ENCODE measurements at regions not wholly inside any gene's neighbourhood (a gene's known extent, or its start where the extent isn't known, plus 50 kb on each side); places are given as distances from the start of the nearest gene placed in this dataset.

- DNase-seq (no peak), ATAC-seq (no peak)
- intact Hi-C loops (cut with micrococcal nuclease) = no loop called here
- no TSS peak for BruUV-seq (replicated peaks)
- no peak overlapping the region for H3K4me3 ChIP-seq (ENCODE audit: low read length)
- no peaks in the 10 kb centered on the region for H3K27me3 ChIP-seq (ENCODE audit: low read length)
- H3K4me2 ChIP-seq (ENCODE audit: low read length) = no peak overlapping the region
- H3K36me3 ChIP-seq (ENCODE audit: low read depth, low read length) = no peaks in the 10 kb centered on the region
- POLR2A ChIA-PET (ENCODE audit: unreplicated experiment) = no interaction called here
- H3K9me3 ChIP-seq (ENCODE audit: low read length) = no peaks in the 10 kb centered on the region
- no peak overlapping the region for H3K9ac ChIP-seq (ENCODE audit: low read length)
- no peak overlapping the region for H3K27ac ChIP-seq (ENCODE audit: low read length)
- TF ChIP-seq EZH2phosphoT487 (IDR thresholded peaks at IDR 0.05; ENCODE audit: borderline replicate concordance, low read length) (no peak), EZH2 (IDR thresholded peaks at IDR 0.05; ENCODE audit: low read length, unreplicated experiment) (no peak)
- TF ChIP-seq, protein P1, sequence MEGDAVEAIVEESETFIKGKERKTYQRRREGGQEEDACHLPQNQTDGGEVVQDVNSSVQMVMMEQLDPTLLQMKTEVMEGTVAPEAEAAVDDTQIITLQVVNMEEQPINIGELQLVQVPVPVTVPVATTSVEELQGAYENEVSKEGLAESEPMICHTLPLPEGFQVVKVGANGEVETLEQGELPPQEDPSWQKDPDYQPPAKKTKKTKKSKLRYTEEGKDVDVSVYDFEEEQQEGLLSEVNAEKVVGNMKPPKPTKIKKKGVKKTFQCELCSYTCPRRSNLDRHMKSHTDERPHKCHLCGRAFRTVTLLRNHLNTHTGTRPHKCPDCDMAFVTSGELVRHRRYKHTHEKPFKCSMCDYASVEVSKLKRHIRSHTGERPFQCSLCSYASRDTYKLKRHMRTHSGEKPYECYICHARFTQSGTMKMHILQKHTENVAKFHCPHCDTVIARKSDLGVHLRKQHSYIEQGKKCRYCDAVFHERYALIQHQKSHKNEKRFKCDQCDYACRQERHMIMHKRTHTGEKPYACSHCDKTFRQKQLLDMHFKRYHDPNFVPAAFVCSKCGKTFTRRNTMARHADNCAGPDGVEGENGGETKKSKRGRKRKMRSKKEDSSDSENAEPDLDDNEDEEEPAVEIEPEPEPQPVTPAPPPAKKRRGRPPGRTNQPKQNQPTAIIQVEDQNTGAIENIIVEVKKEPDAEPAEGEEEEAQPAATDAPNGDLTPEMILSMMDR (conservative IDR thresholded peaks at IDR 0.05; ENCODE audit: low read depth, low read length) = no peak
- H3K79me2 ChIP-seq (ENCODE audit: low read length) = no peaks in the 10 kb centered on the region
- no peaks in the 10 kb centered on the region for H4K20me1 ChIP-seq (ENCODE audit: low read length)
- H3F3A ChIP-seq (ENCODE audit: low read length, unreplicated experiment) = no peaks in the 10 kb centered on the region
- no peaks in the 10 kb centered on the region; the same call in 1 of the 2 replicates for H3K4me1 ChIP-seq (ENCODE audit: insufficient read depth, low read length)
- CTCF ChIA-PET = no interaction called here
- no peak overlapping the region for H2AFZ ChIP-seq (ENCODE audit: low read length)
- no peaks in the 10 kb centered on the region for H3K9me2 ChIP-seq (replicated peaks; ENCODE audit: low read length)
Measured at GRCh38 chr6:43934803-43935602, 165.0 kb downstream of the VEGFA start.

GRCh38 chr6:43934183-43934802, 164.3 kb downstream of the VEGFA start:
- intact Hi-C loops (cut with micrococcal nuclease) = no loop called here
- no peaks in the 10 kb centered on the region for H3K9me2 ChIP-seq (replicated peaks; ENCODE audit: low read length)
- no peak overlapping the region for H3K27ac ChIP-seq (ENCODE audit: low read length)
- no peak overlapping the region for H3K4me3 ChIP-seq (ENCODE audit: low read length)
- ATAC-seq (no peak), DNase-seq (no peak)
- POLR2A ChIA-PET (ENCODE audit: unreplicated experiment) = no interaction called here
- H3K9ac ChIP-seq (ENCODE audit: low read length) = no peak overlapping the region
- no peaks in the 10 kb centered on the region for H3K27me3 ChIP-seq (ENCODE audit: low read length)
- no peaks in the 10 kb centered on the region; the same call in 1 of the 2 replicates for H3K4me1 ChIP-seq (ENCODE audit: insufficient read depth, low read length)
- TF ChIP-seq EZH2phosphoT487 (IDR thresholded peaks at IDR 0.05; ENCODE audit: borderline replicate concordance, low read length) = no peak
- TF ChIP-seq, protein P1 (conservative IDR thresholded peaks at IDR 0.05; ENCODE audit: low read depth, low read length) = no peak
- BruUV-seq (replicated peaks) = no TSS peak
- CTCF ChIA-PET = interaction anchor here (0.7 kb wide), 1 partner anchor 10 kb away, joined by 3 read pairs; no protein-coding TSS in a partner anchor
- no peaks in the 10 kb centered on the region for H4K20me1 ChIP-seq (ENCODE audit: low read length)
- H3K36me3 ChIP-seq (ENCODE audit: low read depth, low read length) = no peaks in the 10 kb centered on the region
- H3F3A ChIP-seq (ENCODE audit: low read length, unreplicated experiment) = no peaks in the 10 kb centered on the region
- H3K9me3 ChIP-seq (ENCODE audit: low read length) = no peaks in the 10 kb centered on the region
- no peak overlapping the region for H3K4me2 ChIP-seq (ENCODE audit: low read length)
- no peak overlapping the region for H2AFZ ChIP-seq (ENCODE audit: low read length)
- H3K79me2 ChIP-seq (ENCODE audit: low read length) = no peaks in the 10 kb centered on the region
